ENCODE measurements at regions not wholly inside any gene's neighbourhood (a gene's known extent, or its start where the extent isn't known, plus 50 kb on each side); places are given as distances from the start of the nearest gene placed in this dataset.

GRCh38 chr3:30474371-30474770, 132.0 kb upstream of the TGFBR2 start:
- TF ChIP-seq ZNF274 (IDR thresholded peaks at IDR 0.05; ENCODE audit: borderline replicate concordance, extremely low read depth, low read length) (no peak), CEBPB (IDR thresholded peaks at IDR 0.05; ENCODE audit: low read depth, low read length) (no peak), CTCF (IDR thresholded peaks at IDR 0.05; ENCODE audit: control extremely low read depth in 1 of 3, insufficient read depth in 1 of 3, low read depth in 1 of 3, low read length in 3 of 3) (no peak), TAF1 (IDR thresholded peaks at IDR 0.05; ENCODE audit: low read depth, low read length) (no peak)
